HG03039 (cell line): ENCODE measurements at regions not wholly inside any gene's neighbourhood (a gene's known extent, or its start where the extent isn't known, plus 50 kb on each side); places are given as distances from the start of the nearest gene placed in this dataset.

Experiments
- ATAC-seq: cut with Tn5 transposase; IDR thresholded peaks from one replicate; pipeline ENCODE4 v1.9.1; 2021; ENCODE audit warnings: mild to moderate bottlenecking, moderate library complexity; ENCODE audit not compliant: unreplicated experiment

- no peak for ATAC-seq
Measured at GRCh38 chr1:103854279-103854678, 104.6 kb downstream of the AMY1C start.

GRCh38 chr1:103859721-103860120, 110.0 kb downstream of the AMY1C start:
- ATAC-seq = no peak

- ATAC-seq = no peak
Measured at GRCh38 chr1:103898576-103899345, 149.1 kb downstream of the AMY1C start.

GRCh38 chr1:103900005-103900404, 150.3 kb downstream of the AMY1C start:
- ATAC-seq = no peak

- ATAC-seq = no peak
Measured at GRCh38 chr1:103901072-103901471, 151.4 kb downstream of the AMY1C start.

- ATAC-seq = no peak
Measured at GRCh38 chr1:103905363-103905762, 155.7 kb downstream of the AMY1C start.

- ATAC-seq = no peak
Measured at GRCh38 chr1:103911450-103911849, 161.8 kb downstream of the AMY1C start.

GRCh38 chr1:103917795-103918194, 168.1 kb downstream of the AMY1C start:
- no peak for ATAC-seq

GRCh38 chr1:103931891-103932290, 182.2 kb downstream of the AMY1C start:
- ATAC-seq = no peak

GRCh38 chr1:103937763-103938357, 188.2 kb downstream of the AMY1C start:
- ATAC-seq = peak; percentile 78

- ATAC-seq = no peak
Measured at GRCh38 chr1:103941086-103941485, 191.4 kb downstream of the AMY1C start.

- no peak for ATAC-seq
Measured at GRCh38 chr1:103942029-103942428, 192.3 kb downstream of the AMY1C start.

- no peak for ATAC-seq
Measured at GRCh38 chr1:103945774-103946173, 196.1 kb downstream of the AMY1C start.

GRCh38 chr1:103948526-103948925, 198.8 kb downstream of the AMY1C start:
- ATAC-seq = no peak

- ATAC-seq = no peak
Measured at GRCh38 chr1:103949779-103950178, 200.1 kb downstream of the AMY1C start.

- no peak for ATAC-seq
Measured at GRCh38 chr1:103953386-103953785, 203.7 kb downstream of the AMY1C start.

GRCh38 chr1:103958699-103959098, 209.0 kb downstream of the AMY1C start:
- ATAC-seq = no peak

GRCh38 chr1:103959565-103959964, 209.9 kb downstream of the AMY1C start:
- ATAC-seq = no peak

- ATAC-seq = no peak
Measured at GRCh38 chr1:103960045-103960444, 210.3 kb downstream of the AMY1C start.

GRCh38 chr1:103960710-103961109, 211.0 kb downstream of the AMY1C start:
- ATAC-seq = no peak

GRCh38 chr1:103986792-103987191, 237.1 kb downstream of the AMY1C start:
- no peak for ATAC-seq

GRCh38 chr1:103997631-103998030, 247.9 kb downstream of the AMY1C start:
- no peak for ATAC-seq
